Activated CD8-positive, alpha-beta memory T cell treated with anti-CD3 and anti-CD28 coated beads for 48 hours (primary cell): ENCODE measurements at regions not wholly inside any gene's neighbourhood (a gene's known extent, or its start where the extent isn't known, plus 50 kb on each side); places are given as distances from the start of the nearest gene placed in this dataset.

Experiments
- DNase-seq, 3 experiments: peaks; one replicate each; pipeline ENCODE4 v3.0.0-alpha.2; 2020; ENCODE audit warnings: low read depth in 2 of 3, low spot score in 2 of 3

DNA sequence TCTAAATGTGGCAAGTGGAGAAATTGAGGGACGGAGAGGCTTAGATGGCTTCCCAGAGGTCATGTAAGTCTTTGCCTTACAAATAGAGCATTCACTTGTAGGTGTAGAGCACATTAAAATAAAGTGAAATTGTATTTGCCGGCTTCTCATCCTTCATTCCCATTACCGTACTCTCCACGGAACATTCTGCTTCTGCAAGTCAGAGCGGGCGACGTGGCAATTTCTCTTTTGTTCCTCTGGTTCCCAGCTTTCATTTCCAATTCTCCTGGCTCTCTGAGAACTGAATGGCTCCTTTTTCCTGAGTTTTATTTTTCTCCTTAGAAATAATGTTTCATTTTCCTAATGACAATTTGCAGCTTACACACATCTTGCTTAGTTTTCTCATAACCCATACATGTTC is 51.3 kb upstream of the PFKP start:
- DNase-seq = no peak

DNA sequence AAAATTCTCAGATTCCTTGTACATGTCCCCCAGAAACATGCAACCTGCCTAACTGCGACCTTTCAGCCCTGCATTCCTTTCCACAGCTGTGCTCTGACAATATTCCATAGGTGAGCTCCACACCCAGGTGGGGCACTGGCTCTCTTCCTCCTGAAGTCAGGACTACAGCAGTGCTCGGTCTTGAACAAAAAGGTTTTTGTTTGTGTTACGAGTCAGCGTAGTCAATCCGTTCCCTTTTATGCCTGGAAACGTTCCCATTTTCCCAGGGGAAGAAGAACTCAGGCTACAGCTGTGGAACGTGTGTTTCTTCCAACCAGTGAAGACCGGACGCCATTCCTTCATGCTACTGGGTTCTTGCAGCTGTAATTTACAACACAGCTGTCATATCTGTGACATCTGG is 52.4 kb upstream of the PFKP start:
- no peak for DNase-seq

DNA sequence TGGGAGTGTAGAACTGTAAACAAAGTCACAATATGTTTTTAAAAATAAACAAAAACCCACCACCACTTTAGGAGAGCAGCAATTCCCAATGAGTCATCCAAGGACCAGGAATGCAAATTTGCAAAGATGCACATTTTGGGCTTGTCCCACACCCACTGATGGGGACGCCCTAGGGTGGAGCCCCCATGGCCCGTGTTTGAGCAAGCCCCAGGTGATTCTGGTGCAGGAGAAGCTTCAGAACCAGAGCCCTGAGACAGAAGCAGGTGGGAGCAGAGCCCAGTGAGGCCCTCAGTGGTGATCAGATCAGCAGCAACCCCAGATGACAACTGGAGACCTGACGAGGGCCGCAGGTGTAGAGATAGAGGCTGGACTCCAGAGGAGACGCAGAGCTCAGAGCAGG is 55.1 kb upstream of the PFKP start:
- no peak for DNase-seq

DNA sequence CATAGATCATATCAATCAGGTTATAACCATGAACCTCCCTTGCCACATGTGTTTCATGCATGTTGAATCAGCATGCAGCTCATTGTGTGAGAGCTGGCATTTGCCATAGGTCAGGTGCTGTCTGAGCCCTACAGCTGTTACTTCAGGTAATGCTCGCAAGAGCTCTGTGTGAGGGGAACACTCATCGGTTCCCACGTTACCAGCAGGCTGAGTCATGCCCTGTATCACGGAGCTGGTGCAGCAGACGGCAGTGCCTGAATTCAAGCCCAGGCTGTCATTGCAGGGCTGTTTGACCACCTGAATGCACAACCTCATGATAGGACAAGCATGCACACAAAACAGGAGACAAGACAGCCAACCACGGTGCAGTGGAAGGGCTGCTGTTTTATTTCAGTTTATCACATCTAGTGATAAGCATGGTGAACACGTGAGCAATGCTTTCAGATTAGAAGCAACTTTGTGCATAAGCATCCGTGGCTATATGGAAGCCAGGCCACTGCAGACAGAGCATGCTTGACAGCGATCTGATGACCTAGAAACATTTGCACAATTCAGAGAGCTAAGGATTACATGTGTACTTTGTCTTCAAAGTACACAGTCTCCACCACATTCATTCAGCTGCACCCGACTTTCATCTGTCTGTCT is 56.4 kb upstream of the PFKP start:
- DNase-seq = no peak

DNA sequence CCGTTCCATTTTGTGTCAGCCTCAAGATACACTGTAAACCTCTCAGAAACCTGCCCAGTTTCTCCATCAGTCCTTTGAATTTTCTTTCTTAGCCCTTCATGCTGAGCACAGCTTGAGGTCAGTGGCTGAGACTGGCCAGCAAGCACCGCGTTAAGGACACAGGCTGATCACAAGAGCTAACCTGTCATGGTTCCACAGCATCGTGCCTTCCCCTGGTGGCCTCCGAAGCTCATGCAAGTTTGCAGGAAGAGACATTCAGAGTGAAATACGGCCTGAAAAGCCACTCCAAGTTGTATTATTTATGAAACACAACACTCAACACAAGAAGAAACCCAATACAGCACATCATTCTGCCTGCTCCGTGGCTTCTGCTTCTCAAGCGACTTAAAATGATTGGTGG is 57.0 kb upstream of the PFKP start:
- DNase-seq = no peak

DNA sequence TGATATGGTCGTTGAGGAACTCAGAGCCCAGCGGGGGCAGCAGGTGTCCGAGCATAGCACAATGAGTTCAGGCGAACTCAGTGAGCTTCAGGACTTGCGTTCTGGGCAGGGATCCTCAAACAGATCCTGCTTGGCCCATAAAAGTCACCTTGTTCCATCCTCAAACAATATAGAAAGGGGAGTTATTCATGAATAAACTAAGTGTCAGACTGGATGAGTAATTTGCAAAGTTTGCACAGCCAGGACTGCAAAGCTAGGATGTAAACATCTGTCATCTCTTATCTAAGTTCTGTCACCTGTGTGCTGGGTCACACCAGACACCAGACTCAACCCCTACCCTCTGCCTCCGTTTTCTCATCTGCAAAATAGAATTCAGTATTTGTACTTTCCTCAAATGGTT is 58.0 kb upstream of the PFKP start:
- DNase-seq = no peak

DNA sequence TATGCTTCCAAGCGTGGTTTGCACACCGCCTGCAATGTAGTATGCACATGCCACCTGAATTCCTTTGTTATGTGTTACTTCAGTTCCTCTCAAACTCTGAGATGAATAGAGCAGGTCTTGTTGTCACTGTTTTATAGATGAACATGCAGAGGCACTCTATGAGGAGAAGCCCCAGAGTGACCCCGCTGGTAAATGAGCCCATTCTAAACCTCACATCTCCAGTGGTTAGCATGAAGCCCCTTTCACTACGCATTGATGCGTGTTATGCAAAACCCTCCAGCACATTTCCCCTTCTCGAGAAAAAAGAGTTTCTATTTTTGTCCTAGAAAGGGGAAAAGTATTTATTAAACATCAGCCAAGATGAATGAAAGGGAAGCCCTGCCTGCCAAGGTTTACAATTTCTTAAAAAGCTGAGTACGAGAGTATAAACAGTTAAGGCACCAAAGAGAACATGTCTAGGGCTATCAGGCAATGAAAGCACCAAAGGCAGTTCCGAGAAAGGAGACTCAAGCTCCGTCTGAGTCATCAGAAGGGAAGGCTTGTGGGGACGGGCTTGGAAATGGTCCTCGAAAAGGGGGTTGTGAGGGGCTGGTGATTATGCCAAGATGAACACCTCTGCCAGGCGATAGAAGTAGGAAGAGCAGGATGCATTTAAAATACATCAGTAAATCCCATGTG is 58.7 kb upstream of the PFKP start:
- no peak for DNase-seq

DNA sequence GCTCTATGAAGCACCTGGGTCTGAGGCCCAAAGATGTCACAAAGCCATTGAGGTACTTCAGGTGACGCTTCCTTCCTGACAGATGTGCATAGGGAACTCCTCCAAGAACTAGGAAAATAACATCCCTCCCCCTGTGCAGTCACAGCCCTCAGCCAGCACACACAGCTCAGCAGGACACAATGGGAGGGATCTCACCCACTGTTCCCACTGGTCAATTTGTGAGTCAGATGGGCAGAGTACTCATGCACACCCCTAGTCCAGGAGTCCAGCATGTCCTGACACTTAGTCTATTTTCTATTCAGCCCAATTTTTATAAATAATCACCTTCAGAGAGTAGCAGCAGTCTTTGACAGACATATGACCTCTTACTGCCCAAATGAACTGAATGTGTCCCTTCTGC is 60.7 kb upstream of the PFKP start:
- DNase-seq = no peak

DNA sequence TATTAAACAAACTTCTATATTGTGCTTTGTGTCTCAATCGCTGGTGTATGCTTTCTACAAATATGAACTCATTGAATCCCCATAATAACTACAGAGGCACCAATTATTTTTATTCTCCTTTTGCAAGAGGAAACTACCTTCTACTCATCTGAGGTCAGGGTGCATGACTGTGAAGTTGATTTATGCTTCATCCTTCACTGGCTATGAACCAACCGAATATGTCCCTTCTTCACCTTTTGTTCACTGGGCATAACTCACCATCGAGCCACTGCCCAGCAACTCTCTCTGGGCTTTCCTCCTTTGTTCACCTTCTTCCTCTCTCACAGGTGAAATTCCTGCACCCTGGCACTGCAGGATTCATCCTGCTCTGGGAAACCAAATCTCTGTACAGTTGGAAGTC is 61.3 kb upstream of the PFKP start:
- DNase-seq = no peak

DNA sequence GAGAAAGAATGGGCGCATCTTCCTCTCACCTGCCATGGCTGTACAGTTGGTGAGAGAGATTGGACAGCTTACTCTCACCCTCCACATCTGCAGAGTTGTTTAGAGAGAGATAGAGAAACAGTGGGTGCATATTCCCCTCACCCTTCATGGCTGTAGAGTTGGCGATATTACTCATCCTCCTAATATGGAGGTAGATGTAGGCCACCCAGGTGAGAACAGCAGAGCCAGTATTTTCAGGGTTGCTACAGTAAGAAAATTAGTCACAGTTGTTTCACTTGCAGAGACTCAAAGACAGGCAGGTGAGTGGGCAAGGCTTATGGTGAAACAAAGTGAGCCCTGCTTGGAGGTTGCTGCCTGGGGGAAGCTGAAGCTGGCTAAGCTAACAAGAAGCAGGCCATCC is 65.0 kb upstream of the PFKP start:
- no peak for DNase-seq

DNA sequence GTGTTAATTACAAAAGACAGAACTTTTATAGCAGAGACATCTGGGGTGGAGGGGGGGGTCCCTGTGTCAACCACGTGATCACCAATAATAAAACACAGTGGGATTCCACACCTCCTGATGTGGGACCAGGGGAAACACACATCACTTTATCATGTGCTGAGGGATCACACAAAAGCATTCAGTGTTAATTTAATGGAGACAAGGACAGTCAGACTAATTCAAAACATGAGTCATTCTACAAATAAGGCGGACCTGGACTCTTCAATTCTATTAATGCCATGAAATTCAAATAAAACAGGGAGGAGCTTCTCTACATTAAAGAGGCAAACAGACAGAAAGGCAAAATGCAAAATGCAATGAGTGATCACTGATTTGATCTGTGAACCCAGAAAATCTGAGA is 67.3 kb upstream of the PFKP start:
- no peak for DNase-seq

DNA sequence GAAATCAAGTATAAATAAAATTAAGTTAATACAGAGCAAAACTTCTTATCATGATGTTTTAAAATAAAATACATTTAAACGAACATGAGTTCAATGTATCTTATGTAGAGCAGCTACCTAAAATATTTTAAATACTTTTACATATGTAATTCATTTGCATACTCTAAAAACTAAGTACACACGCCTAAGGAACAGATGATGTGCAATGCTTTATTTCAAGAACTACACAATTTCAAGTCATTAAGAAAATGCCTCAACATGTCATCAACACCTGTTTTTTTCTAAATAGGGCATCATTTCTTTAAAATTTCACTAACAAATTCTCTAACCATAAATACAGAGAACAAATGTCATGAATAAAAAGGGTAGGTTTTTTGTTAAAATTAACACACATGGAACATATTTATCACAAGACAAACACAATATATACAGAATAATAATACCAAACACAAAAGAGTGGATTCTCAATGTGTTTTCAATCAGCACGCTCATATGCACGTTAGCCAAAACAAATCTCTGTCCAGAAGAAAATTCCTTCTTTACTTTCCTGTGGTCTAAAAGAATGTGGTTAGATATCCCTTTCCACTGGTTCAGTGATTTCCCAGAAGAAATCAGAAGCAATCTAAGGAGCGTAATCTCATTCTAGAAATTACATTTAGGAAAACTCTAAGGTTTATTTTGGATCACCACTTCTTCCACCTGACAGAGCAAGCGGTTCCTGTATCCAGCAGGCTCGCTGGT is 73.0 kb upstream of the PFKP start:
- DNase-seq = no peak

DNA sequence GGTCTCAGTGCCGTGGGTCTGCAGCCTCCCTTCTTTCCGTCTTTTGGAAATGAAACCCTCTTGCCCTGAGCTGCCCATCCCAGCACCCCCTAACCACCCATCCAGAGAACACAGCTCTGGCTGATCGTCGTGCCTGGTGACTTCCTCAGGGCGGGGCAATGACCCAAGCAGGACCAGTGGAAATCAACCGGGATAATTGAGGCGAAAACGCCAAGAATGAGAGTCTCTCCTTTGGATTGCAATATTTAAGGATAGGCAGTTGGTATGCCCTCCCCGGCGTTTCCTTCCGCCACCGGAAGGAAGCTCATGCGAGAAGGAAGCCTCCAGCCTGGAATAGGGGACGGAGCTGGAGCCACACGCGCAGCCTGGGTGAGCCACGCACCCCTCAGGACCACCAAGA is 73.7 kb upstream of the PFKP start:
- no peak for DNase-seq

DNA sequence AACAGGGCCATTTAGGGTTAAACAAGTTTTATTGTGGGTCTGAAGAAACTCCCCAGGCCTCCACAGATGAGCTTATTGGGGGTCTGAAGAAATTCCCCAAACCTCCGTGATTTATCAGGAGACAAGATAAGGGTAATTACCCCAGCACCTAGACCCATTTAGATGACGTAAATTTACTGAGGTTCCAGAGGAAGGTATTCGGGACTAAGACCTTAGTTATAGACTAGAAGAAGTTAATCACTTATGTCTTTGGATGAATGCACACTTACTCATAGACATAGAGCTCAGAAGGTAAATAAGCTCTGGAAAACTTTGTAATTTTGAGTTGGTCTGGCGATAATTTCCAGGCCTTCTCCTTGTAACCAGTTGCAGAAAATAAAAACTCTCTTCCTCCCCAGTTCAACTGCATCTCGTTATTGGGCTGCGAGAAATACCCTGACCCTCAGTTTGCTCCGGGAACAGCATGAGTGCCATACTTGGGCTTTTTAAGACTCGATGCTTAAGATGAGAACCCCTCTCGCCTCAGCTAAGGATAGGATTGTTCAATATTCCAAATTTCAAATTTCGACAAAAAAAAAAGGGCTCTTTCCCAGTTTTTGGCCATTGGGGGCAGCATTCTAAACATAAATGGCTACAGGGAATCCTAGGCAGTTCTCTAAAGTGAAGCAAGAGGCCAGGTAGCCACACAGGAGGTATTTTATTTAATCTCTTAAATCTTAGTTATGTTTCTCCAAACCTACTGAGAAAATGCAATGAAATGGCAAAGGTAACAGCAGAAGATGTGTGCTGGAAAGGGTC is 74.7 kb upstream of the PFKP start:
- DNase-seq = no peak

DNA sequence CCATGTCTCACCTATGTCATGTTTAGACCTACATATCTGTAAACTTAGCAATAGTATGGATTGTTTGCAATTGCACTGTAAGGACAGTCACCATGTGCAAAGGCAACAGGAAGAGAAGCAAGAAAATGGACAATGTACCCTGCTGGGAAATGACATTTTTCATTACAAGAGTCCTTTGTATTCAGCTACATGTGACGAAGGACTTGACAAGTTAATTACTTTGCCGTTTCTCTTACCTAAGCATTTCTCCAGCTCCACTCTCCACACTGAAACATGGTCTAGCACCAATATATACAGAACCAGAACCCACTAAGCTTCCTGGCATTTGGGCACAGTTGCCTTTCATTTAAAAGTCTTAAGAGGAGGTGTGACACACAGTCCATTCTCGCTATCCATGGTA is 76.6 kb upstream of the PFKP start:
- DNase-seq = no peak

DNA sequence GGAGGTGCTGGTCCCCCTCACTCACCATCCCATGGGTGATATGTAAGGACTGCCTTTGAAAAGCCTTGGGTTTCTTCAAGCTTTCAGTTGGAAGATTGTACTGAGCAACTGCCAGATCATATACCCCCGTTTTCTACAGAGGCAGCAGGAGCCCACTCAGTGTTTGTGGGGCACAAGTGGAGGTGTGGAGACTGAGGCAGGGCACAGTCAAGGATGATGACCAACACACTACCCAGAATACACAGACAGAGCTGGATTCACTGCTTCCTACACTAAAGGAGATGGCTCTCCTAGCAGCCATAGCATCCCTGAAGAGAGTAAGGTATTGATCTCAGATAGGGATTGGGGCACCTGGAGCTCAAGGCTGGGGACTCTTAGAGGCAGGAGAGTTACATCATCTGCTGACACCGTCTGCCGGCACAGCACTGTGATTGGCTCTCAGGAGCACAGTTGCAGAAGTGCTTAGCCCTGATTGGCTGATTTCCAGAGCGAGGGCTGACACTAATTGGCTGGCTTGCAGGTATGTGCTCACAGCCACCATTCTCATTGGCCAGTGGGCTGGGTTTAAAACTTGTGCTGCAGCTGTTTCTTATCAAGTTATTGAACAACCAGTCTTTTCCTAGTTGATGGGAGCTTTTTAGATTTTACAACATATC is 77.9 kb upstream of the PFKP start:
- DNase-seq = no peak

DNA sequence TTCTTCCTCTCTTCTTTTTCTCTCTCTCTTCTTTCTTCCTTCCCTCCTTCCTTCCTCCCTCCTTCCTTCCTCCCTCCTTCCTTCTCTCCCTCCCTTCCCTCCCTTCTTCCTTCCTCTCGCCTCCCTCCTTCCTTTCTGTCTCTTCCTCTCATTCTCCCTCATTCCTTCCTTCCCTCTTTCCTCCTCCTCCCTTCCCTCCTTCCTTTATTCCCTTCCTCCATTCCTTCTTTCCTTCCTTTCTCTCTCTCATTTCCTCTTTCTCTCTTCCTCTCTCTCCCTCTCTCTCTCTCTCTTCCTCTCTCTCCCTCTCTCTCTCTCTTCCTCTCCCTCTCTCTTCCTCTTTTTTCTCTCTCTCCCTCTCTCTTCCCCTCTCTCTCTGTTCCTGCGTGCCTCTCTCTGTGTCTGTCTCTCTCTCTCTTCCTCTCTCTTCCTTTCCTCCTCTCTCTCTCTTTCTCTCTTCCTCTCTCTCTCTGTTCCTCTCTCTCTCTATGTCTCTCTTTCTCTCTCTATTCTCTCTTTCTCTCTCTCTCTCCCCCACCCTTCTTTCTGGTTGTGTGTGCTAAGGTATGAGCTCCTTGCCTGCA is 80.1 kb upstream of the PFKP start:
- no peak for DNase-seq

DNA sequence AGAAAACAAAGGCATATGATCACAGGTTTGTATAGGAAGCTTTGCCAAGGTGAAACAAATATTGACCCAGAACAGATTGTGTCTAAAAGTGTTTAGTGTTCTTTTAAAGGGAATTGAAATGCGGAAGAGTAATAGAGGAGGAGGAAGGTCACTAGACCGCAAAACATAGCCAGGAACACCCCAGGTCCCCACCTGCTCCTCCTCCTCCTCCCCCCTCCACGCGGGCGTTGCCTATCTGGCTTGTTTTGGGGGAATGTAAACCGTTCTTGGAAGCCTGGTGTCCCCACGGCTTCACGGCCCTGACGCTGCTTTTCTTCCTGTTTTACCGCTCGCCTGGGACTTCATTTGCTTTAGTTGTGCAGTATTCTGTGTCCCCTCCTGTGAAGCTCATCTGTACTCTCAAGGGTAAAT is 81.0 kb upstream of the PFKP start:
- DNase-seq = no peak

DNA sequence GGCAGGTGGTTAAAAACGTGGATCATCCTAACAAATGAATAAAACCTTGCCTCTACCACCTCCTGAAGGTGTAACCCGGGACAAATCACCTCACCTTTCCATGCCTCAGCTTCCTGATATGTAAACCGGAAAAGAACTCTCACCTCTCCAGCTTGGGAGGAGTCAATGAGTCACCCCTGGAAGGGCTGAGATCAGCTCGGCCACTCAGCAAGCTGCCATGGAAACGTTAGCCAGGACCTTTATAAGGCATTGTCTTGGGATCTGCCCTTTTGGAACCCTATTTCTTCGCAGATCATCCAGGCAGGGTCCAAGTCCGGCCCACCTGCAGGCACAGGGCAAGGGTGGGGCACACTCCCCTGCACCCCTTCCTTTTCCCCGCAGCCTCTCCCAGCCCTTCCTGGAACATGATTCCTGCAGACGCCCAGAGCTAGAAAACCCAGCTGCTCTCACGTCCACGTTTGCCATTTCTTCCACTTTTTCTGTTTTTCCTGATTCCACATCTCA is 81.6 kb upstream of the PFKP start:
- no peak for DNase-seq

DNA sequence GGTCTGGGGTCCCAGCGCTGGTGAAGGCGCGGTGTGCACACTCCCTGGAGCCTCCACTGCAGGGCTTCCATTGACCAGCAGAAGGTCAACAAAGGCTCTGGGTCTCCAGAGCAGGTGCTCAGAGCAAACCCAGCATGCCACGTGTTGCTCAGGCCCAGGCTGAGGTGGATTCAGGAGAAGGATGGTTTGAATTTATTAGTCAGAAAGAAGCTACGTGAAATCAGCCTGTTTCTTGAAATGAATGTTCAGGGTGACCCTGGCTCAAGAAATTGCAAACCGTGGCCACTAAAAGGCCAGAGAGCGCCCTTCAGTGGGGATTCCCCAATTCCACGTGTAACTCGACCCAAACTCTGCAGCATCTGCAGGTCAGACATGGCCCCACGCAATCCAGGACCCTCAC is 82.7 kb upstream of the PFKP start:
- no peak for DNase-seq

DNA sequence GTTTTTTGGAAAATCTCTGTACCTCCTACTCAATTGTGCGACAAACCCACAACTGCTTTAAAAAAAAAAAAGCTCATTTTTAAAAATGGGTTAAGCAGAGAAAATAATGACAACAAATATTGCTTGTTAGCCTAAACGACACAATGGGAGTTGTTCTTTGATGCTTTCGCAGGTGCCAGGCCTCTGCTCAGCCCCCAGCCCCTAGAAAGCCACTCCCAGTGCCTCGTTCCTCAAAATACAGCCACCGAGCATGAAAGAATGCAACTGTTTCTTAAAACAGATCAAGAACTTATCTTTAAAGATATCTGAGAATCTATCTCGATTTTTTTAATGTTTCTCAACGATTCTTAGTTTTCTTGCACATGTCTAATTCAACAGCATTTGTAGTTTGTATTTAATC is 85.2 kb upstream of the PFKP start:
- DNase-seq = no peak
